Activated CD4-positive, alpha-beta memory T cell treated with anti-CD3 and anti-CD28 coated beads, Interleukin-2, amount 10 ng/mL, durations not matched to agents 7 days and 5 days (primary cell): ENCODE measurements at regions not wholly inside any gene's neighbourhood (a gene's known extent, or its start where the extent isn't known, plus 50 kb on each side); places are given as distances from the start of the nearest gene placed in this dataset.

Experiments used
- CTCF ChIA-PET: fragments of 350-600 bp; sonication (Branson Sonifier 250); formaldehyde crosslinking; loops from one replicate; lab custom pipeline; 2021; ENCODE audit warnings: antibody characterized with exemption, inconsistent platforms; lab: Charles Lee
- POLR2A ChIA-PET: fragments of 350-600 bp; sonication (Branson Sonifier 250); formaldehyde crosslinking; loops from one replicate; lab custom pipeline; 2021; ENCODE audit warnings: antibody characterized with exemption; lab: Charles Lee
- DNase-seq: peaks from one replicate; pipeline ENCODE4 v3.0.0-alpha.2; 2020
- H3K27ac Mint-ChIP-seq: one replicate; pipeline ENCODE4 v1.8.0; 2021; ENCODE audit warnings: mild to moderate bottlenecking, mixed read lengths
- H3K27me3 Mint-ChIP-seq: one replicate; pipeline ENCODE4 v1.8.0; 2021; ENCODE audit warnings: mixed read lengths
- H3K36me3 Mint-ChIP-seq: one replicate; pipeline ENCODE4 v1.8.0; 2021; ENCODE audit warnings: low read depth, mixed read lengths
- H3K4me1 Mint-ChIP-seq: one replicate; pipeline ENCODE4 v1.8.0; 2021; ENCODE audit warnings: mixed read lengths
- H3K4me3 Mint-ChIP-seq: one replicate; pipeline ENCODE4 v1.8.0; 2021; ENCODE audit warnings: mild to moderate bottlenecking, mixed read lengths
- H3K9me3 Mint-ChIP-seq: one replicate; pipeline ENCODE4 v1.8.0; 2021; ENCODE audit warnings: mixed read lengths

GRCh38 chr10:33421789-33422462, 87.5 kb upstream of the NRP1 start:
- no peak overlapping the region for H3K27ac Mint-ChIP-seq
- no peaks in the 10 kb centered on the region for H3K36me3 Mint-ChIP-seq
- DNase-seq, result no peak
- ChIA-PET CTCF (no interaction called here), POLR2A (no interaction called here)
- H3K4me3 Mint-ChIP-seq, result no peak overlapping the region
- H3K4me1 Mint-ChIP-seq, result no peaks in the 10 kb centered on the region
- peaks cover 11% of the 10 kb centered on the region for H3K27me3 Mint-ChIP-seq
- H3K9me3 Mint-ChIP-seq, result no peaks in the 10 kb centered on the region

- no peaks in the 10 kb centered on the region for H3K9me3 Mint-ChIP-seq
Measured at GRCh38 chr10:33419311-33419710, 84.8 kb upstream of the NRP1 start.

GRCh38 chr10:33418301-33418700, 83.8 kb upstream of the NRP1 start:
- no peak for DNase-seq
- ChIA-PET POLR2A (no interaction called here), CTCF (interaction anchor here (1.2 kb wide), 1 partner anchor 13 kb away, joined by 3 read pairs; no protein-coding TSS in a partner anchor)
- Mint-ChIP-seq H3K4me3 (no peak overlapping the region), H3K4me1 (no peaks in the 10 kb centered on the region), H3K27ac (no peak overlapping the region), H3K9me3 (no peaks in the 10 kb centered on the region), H3K36me3 (no peaks in the 10 kb centered on the region), H3K27me3 (peaks cover 20% of the 10 kb centered on the region)

More at GRCh38 chr10:33419311-33419710, 84.8 kb upstream of the NRP1 start:
- ChIA-PET POLR2A (no interaction called here), CTCF (no interaction called here)
- DNase-seq, result no peak
- Mint-ChIP-seq H3K27ac (no peak overlapping the region), H3K27me3 (peaks cover 17% of the 10 kb centered on the region), H3K36me3 (no peaks in the 10 kb centered on the region), H3K4me1 (no peaks in the 10 kb centered on the region), H3K4me3 (no peak overlapping the region)

GRCh38 chr10:33416691-33417090, 82.2 kb upstream of the NRP1 start:
- DNase-seq, result no peak
- ChIA-PET CTCF (no interaction called here), POLR2A (interaction anchor here (0.5 kb wide), 1 partner anchor 12 kb away, joined by 3 read pairs; no protein-coding TSS in a partner anchor)
- Mint-ChIP-seq H3K36me3 (no peaks in the 10 kb centered on the region), H3K9me3 (no peaks in the 10 kb centered on the region), H3K27me3 (peaks cover 30% of the 10 kb centered on the region), H3K4me3 (no peak overlapping the region), H3K27ac (no peak overlapping the region), H3K4me1 (no peaks in the 10 kb centered on the region)

GRCh38 chr10:33416209-33416608, 81.7 kb upstream of the NRP1 start:
- H3K9me3 Mint-ChIP-seq, result no peaks in the 10 kb centered on the region
- peaks cover 32% of the 10 kb centered on the region for H3K27me3 Mint-ChIP-seq
- ChIA-PET POLR2A (no interaction called here), CTCF (no interaction called here)
- no peak overlapping the region for H3K4me3 Mint-ChIP-seq
- H3K27ac Mint-ChIP-seq, result no peak overlapping the region
- H3K4me1 Mint-ChIP-seq, result no peaks in the 10 kb centered on the region
- H3K36me3 Mint-ChIP-seq, result no peaks in the 10 kb centered on the region
- no peak for DNase-seq

- Mint-ChIP-seq H3K9me3 (no peaks in the 10 kb centered on the region), H3K27me3 (peaks cover 38% of the 10 kb centered on the region), H3K4me3 (no peak overlapping the region), H3K36me3 (no peaks in the 10 kb centered on the region), H3K27ac (no peak overlapping the region), H3K4me1 (no peaks in the 10 kb centered on the region)
- POLR2A ChIA-PET, result no interaction called here
- no peak for DNase-seq
- CTCF ChIA-PET, result no interaction called here
Measured at GRCh38 chr10:33414841-33415240, 80.4 kb upstream of the NRP1 start.

DNA sequence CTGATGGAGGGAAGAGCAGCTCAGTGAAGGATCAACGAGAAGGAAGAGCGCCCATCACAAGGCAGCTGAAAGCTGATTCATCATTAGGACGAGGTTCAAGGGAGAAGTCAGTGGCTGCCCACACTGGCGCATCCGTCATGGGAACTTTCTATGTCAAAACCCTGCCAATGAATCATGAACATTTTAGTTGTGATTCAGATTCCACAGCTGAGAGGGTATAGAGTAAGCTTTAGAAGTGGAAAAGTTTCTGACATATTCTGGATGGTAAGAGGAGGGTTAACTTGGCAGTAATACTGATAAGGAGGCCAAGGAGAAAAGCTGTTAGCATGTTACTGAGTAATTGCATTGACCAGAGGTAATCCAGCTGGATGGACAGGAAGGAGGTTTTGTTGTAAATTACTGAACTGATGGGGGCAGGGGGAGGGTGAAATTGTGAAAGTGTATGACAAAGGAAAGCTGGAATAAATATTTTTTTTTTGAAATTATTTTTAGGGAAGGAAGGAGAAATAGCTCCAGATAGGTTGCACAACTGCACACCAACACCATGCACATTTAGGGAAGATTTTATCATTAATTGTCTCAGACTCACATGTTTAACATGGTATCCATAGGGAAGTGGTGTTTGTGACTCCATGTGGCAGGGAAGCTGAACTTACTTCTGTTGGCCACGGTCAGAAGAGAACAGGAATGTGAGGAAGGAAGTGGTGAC, 78.3 kb upstream of the NRP1 start:
- peaks cover 35% of the 10 kb centered on the region for H3K27me3 Mint-ChIP-seq
- no peaks in the 10 kb centered on the region for H3K36me3 Mint-ChIP-seq
- no peaks in the 10 kb centered on the region for H3K9me3 Mint-ChIP-seq
- ChIA-PET CTCF (no interaction called here), POLR2A (no interaction called here)
- DNase-seq, result no peak
- no peaks in the 10 kb centered on the region for H3K4me1 Mint-ChIP-seq
- no peak overlapping the region for H3K27ac Mint-ChIP-seq
- no peak overlapping the region for H3K4me3 Mint-ChIP-seq

DNA sequence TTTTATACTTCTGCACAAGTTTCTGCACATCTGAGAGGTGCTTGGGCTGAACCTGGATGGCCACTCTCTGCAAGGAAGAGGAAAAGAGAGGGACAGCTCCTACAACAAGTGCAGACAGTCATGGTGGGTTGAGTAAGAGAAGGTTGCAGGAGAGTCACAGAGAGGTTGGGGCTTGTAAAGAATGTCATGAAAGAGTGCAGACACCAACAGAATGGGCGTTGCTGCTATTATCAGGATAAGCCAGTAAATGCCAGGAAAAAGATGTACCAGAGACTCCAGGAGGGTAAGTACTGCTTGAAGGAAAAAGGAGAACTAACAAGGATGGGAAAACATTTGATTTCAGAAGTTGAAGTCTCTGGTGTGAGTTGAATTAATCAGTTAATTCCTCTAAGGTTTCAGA, 77.8 kb upstream of the NRP1 start:
- no peaks in the 10 kb centered on the region for H3K9me3 Mint-ChIP-seq
- H3K4me1 Mint-ChIP-seq, result no peaks in the 10 kb centered on the region
- H3K27ac Mint-ChIP-seq, result no peak overlapping the region
- no peak overlapping the region for H3K4me3 Mint-ChIP-seq
- ChIA-PET CTCF (interaction anchor here (0.7 kb wide), 1 partner anchor 11 kb away, joined by 3 read pairs; no protein-coding TSS in a partner anchor), POLR2A (no interaction called here)
- DNase-seq, result no peak
- no peaks in the 10 kb centered on the region for H3K36me3 Mint-ChIP-seq
- peaks cover 38% of the 10 kb centered on the region for H3K27me3 Mint-ChIP-seq

DNA sequence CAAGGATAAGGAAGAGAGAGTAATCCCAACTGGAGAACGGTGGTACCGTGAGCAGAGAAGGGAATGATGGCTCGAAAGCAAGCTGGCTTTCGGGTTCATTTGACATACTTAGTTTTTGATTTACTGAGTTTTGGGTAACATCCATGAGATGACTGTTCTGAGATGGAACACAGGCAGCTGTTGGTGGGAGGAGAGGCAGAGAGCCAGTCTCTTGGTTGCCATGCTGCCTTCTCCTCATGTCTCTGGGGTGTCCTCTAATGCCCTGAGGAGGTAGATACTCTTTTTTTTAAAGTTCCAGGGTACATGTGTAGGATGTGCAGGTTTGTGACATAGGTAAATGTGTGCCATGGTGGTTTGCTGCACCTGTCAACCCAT, 76.4 kb upstream of the NRP1 start:
- Mint-ChIP-seq H3K4me3 (no peak overlapping the region), H3K27ac (no peak overlapping the region), H3K4me1 (no peaks in the 10 kb centered on the region), H3K9me3 (no peaks in the 10 kb centered on the region), H3K36me3 (no peaks in the 10 kb centered on the region), H3K27me3 (peaks cover 41% of the 10 kb centered on the region)
- POLR2A ChIA-PET, result no interaction called here
- CTCF ChIA-PET, result no interaction called here
- no peak for DNase-seq

DNA sequence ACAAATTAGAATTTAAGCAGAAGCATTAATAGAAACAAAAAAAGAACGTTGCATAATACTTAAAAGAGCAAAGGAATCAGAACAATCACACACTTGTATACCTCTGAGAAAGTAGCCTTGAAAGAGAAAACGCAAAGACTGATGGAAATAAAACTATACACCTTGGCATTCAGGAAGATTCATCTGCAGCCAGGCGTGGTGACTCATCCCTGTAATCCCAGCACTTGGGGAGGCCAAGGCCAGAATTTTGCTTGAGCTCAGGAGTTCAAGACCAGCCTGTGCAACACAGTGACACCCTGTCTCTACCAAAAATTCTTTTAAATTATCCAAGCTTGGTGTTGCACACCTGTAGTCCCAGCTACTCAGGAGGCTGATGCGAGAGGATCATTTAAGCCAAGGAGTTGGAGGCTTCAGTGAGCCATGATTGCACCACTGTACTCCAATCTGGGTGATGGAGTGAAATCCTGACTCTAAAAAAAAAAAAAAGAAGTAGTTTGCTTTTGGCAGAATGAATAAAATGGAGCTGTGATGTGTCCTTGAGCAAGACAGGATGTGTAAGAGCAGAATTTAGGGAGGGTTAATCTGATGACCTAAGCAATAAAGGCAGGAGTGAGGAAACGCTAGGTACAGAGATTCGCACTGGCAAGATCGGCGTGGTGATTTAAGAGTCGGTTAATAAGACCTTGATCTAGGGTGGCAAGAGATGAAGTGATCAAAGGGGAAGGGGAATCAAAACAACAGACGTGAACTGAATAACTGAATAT, 75.8 kb upstream of the NRP1 start:
- Mint-ChIP-seq H3K27me3 (peaks cover 44% of the 10 kb centered on the region), H3K27ac (no peak overlapping the region), H3K36me3 (no peaks in the 10 kb centered on the region), H3K4me1 (no peaks in the 10 kb centered on the region), H3K4me3 (no peak overlapping the region), H3K9me3 (no peaks in the 10 kb centered on the region)
- ChIA-PET POLR2A (no interaction called here), CTCF (no interaction called here)
- DNase-seq, result no peak

- ChIA-PET POLR2A (no interaction called here), CTCF (no interaction called here)
- Mint-ChIP-seq H3K36me3 (no peaks in the 10 kb centered on the region), H3K27me3 (peaks cover 44% of the 10 kb centered on the region), H3K9me3 (no peaks in the 10 kb centered on the region), H3K4me1 (no peaks in the 10 kb centered on the region), H3K4me3 (no peak overlapping the region), H3K27ac (no peak overlapping the region)
- no peak for DNase-seq
Measured at GRCh38 chr10:33406596-33406995, 72.1 kb upstream of the NRP1 start.

GRCh38 chr10:33402220-33403073, 68.0 kb upstream of the NRP1 start:
- H3K4me1 Mint-ChIP-seq, result no peaks in the 10 kb centered on the region
- DNase-seq, result no peak
- CTCF ChIA-PET, result no interaction called here
- POLR2A ChIA-PET, result no interaction called here
- H3K9me3 Mint-ChIP-seq, result no peaks in the 10 kb centered on the region
- no peaks in the 10 kb centered on the region for H3K36me3 Mint-ChIP-seq
- no peak overlapping the region for H3K27ac Mint-ChIP-seq
- no peak overlapping the region for H3K4me3 Mint-ChIP-seq
- H3K27me3 Mint-ChIP-seq, result peaks cover 27% of the 10 kb centered on the region

DNA sequence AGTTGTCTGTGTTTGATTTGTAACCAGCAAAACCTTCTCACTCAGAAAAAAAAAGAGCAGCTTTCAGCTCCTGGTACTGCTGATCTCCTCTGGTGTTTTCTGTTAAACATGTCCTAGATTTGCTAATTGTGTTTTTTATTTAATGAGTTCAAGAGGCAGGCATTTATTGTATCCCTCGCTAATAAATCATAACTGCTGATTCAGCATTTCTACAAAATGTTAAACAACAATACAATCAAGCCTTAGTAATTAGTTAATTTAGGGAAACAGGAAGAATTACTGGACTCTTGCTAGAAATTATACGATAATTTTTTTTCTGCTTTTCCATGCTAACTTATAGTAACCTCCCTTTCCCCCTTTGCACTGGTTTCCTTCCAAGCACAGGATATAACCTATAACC, 66.8 kb upstream of the NRP1 start:
- H3K27ac Mint-ChIP-seq, result no peak overlapping the region
- peaks cover 6% of the 10 kb centered on the region for H3K9me3 Mint-ChIP-seq
- peaks cover 22% of the 10 kb centered on the region for H3K27me3 Mint-ChIP-seq
- DNase-seq, result no peak
- H3K4me3 Mint-ChIP-seq, result no peak overlapping the region
- H3K36me3 Mint-ChIP-seq, result no peaks in the 10 kb centered on the region
- ChIA-PET CTCF (no interaction called here), POLR2A (no interaction called here)
- H3K4me1 Mint-ChIP-seq, result no peaks in the 10 kb centered on the region
